HFFc6 (cell line): ENCODE measurements at regions not wholly inside any gene's neighbourhood (a gene's known extent, or its start where the extent isn't known, plus 50 kb on each side); places are given as distances from the start of the nearest gene placed in this dataset.

ENCODE experiments used
- DNase-seq: peaks from one replicate; pipeline ENCODE4 v3.0.0-alpha.2; 2018
- H3K27ac Mint-ChIP-seq: 2 replicates; pipeline ENCODE4 v1.8.0; 2020; ENCODE audit warnings: mild to moderate bottlenecking, mixed read lengths
- H3K27me3 Mint-ChIP-seq: 2 replicates; pipeline ENCODE4 v1.8.0; 2021; ENCODE audit warnings: mild to moderate bottlenecking, moderate library complexity, mixed read lengths; ENCODE audit not compliant: insufficient read depth
- H3K36me3 Mint-ChIP-seq: 2 replicates; pipeline ENCODE4 v1.8.0; 2021; ENCODE audit warnings: low read depth, mixed read lengths
- H3K4me1 Mint-ChIP-seq: 2 replicates; pipeline ENCODE4 v1.8.0; 2020; ENCODE audit warnings: low read depth, mixed read lengths
- H3K4me3 Mint-ChIP-seq: 2 replicates; pipeline ENCODE4 v1.8.0; 2020; ENCODE audit warnings: mild to moderate bottlenecking, moderate library complexity, mixed read lengths
- H3K9me3 Mint-ChIP-seq: 2 replicates; pipeline ENCODE4 v1.8.0; 2020; ENCODE audit warnings: mild to moderate bottlenecking, mixed read lengths
- TF ChIP-seq, protein P1 (sequence below): fragments of 200-600 bp; sonication (generic); IDR thresholded peaks from 2 replicates; pipeline ENCODE4 v1.5.0; 2021; ENCODE audit warnings: antibody characterized with exemption, mild to moderate bottlenecking

DNA sequence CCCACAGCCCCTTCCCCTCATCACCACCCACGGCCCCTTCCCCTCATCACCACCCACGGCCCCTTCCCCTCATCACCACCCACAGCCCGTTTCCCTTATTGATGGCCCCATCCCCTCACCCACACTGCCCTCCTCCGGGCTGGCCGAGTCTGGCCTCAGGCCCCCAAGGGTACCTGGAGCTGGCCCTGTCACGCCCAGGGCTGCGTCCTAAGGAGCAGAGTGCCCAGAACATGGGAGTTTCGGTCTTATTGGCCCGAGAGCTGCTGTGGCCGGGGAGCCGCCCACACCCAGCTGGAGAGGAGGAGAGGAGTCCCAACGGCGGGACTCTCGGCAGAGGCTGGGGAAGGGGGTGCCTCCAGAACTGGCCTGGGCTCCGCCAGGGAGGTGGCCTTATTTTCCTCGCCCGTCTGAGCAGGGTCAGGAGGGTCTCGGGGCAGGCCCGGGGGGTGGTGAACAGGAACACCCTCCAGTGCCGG, 182.3 kb downstream of the KIF26A start:
- TF ChIP-seq, protein P1, sequence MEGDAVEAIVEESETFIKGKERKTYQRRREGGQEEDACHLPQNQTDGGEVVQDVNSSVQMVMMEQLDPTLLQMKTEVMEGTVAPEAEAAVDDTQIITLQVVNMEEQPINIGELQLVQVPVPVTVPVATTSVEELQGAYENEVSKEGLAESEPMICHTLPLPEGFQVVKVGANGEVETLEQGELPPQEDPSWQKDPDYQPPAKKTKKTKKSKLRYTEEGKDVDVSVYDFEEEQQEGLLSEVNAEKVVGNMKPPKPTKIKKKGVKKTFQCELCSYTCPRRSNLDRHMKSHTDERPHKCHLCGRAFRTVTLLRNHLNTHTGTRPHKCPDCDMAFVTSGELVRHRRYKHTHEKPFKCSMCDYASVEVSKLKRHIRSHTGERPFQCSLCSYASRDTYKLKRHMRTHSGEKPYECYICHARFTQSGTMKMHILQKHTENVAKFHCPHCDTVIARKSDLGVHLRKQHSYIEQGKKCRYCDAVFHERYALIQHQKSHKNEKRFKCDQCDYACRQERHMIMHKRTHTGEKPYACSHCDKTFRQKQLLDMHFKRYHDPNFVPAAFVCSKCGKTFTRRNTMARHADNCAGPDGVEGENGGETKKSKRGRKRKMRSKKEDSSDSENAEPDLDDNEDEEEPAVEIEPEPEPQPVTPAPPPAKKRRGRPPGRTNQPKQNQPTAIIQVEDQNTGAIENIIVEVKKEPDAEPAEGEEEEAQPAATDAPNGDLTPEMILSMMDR, result no peak
- H3K9me3 Mint-ChIP-seq, result peaks cover 16% of the 10 kb centered on the region
- no peaks in the 10 kb centered on the region for H3K4me1 Mint-ChIP-seq
- 0 out of 2 replicates have a peak, but pooled peaks cover 5% of the 10 kb centered on the region for H3K36me3 Mint-ChIP-seq
- no peaks in the 10 kb centered on the region; the same call in 1 of the 2 replicates for H3K27me3 Mint-ChIP-seq
- no peak for DNase-seq
- no peak overlapping the region for H3K27ac Mint-ChIP-seq
- H3K4me3 Mint-ChIP-seq, result no peak overlapping the region

DNA sequence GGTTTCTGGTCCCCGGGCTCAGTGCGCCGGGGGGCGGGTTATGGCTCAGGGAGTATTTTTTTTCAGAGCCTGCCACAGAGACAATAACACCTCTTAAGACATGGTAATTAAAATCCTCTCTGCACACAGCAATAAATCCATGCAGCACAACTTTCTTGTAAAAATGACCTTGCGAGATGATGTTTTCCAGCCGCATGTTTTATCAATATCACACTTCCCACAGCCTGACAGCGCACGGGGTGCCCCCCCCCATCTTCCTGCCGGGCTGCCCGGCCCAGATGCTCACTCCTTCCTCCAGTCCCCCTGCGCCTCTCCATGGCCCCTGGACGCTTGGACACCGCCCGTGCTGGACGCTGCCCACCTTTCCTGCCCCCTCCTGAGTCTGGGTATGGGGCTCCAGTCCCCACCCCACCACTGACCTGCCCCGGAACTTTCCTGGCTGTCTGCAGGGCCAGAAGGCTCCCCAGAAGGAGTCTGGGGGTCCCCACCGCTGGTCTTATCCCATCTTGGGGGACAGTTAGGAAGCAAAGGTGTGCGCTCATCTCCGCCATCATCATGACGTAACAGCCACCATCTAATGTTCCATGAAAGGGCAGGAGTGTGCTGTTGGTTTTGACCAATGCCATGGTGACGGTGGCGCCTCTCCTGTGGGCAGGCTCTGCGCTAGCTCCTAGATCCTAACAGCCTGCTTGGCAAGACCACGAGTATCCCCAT, 182.9 kb downstream of the KIF26A start:
- peaks cover 16% of the 10 kb centered on the region for H3K9me3 Mint-ChIP-seq
- no peak overlapping the region for H3K4me3 Mint-ChIP-seq
- DNase-seq, result no peak
- no peaks in the 10 kb centered on the region; the same call in 1 of the 2 replicates for H3K27me3 Mint-ChIP-seq
- H3K36me3 Mint-ChIP-seq, result 0 out of 2 replicates have a peak, but pooled peaks cover 5% of the 10 kb centered on the region
- no peaks in the 10 kb centered on the region for H3K4me1 Mint-ChIP-seq
- TF ChIP-seq, protein P1, result no peak
- no peak overlapping the region for H3K27ac Mint-ChIP-seq

DNA sequence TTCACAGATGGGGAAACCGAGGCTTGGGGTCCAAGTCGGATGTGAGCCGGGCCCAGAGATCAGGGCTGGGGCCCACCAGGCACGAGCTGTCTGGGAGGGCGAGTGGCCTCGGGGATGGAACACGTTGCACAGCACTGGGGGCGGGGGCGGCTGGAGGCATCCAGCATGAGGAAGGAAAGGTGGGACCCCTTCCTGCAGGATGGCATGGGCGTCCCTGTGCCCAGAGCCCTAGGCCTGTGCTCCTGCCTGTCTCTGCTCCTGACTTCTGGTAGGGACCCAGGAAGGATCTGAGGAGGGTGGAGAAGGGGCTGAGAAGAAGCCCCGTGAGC, 183.4 kb downstream of the KIF26A start:
- Mint-ChIP-seq H3K9me3 (peaks cover 16% of the 10 kb centered on the region), H3K27me3 (no peaks in the 10 kb centered on the region; the same call in 1 of the 2 replicates), H3K36me3 (0 out of 2 replicates have a peak, but pooled peaks cover 5% of the 10 kb centered on the region), H3K27ac (no peak overlapping the region), H3K4me1 (no peaks in the 10 kb centered on the region), H3K4me3 (no peak overlapping the region)
- DNase-seq, result no peak
- TF ChIP-seq, protein P1, result no peak

DNA sequence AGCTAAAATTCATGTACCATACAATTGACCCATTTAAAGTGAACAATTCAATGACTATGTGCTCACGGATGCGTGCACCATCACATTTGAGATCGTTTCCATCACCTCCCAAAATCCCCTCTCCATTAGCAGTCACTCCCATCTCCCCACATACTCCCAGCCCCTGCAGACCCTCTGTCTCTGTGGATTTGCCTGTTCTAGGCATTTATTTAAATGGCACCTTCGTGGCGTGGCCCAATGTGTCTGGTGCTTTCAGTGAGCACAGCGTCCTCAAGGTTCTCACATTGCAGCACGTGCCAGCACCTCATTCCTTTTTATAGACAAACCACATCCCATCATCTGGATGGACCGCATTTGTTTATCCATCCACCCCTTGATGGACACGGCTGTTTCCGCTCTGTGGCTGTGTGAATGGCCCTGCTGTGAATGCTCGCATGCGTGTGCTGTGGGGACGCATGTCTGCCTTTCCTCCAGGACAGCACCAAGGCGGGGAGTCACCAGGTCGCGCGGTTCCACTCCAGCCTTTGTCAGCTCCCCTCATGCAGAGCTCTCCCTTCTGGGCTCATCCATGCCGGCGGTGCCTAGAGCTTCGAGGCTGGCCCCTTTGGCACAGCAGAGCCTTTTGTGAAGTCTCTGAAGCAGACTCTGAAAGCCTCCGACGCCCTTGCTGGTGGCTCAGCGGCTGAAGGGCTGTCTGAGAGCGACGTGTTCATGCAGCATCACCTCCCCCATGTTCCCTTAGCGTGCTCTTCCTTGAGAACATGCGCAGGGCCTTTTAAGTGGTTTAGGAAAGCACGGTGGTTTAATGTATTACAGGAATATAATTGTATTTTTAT, 184.4 kb downstream of the KIF26A start:
- Mint-ChIP-seq H3K27me3 (no peaks in the 10 kb centered on the region; the same call in 1 of the 2 replicates), H3K36me3 (0 out of 2 replicates have a peak, but pooled peaks cover 5% of the 10 kb centered on the region), H3K4me3 (no peak overlapping the region), H3K27ac (no peak overlapping the region), H3K4me1 (no peaks in the 10 kb centered on the region), H3K9me3 (peaks cover 15% of the 10 kb centered on the region)
- DNase-seq, result no peak
- TF ChIP-seq, protein P1, result no peak

DNA sequence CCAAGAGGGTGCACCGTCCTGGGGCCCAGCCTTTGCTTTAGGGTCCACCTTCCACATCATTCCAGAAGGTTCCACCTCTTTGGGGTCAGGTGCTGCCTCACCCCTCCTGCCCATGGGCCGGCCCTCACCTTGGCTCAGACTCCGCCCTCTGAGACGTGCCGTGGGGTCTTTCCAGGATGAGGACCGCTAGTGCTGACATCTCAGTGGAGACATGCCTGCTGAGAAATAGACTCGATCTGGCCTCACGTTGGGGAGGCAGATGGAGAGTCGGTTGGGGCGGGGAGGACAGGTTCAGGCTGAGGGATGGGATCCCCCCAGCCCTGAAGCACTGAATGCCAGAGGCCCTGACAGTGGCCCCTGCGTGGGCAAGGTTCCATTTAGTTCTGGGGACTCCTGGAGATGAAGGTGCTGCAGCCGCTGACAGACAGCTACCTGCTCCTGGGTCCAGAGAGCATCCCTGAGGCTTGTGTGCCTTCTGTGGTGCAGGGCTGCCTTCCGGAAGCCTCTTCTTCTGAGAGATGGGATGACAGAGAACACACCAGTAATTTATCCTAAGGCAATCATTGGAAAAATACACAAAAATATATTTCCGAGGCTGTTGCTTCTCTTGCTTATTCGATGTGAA, 185.3 kb downstream of the KIF26A start:
- Mint-ChIP-seq H3K27me3 (no peaks in the 10 kb centered on the region; the same call in 1 of the 2 replicates), H3K9me3 (peaks cover 24% of the 10 kb centered on the region), H3K4me3 (no peak overlapping the region), H3K4me1 (no peaks in the 10 kb centered on the region), H3K36me3 (0 out of 2 replicates have a peak, but pooled peaks cover 5% of the 10 kb centered on the region), H3K27ac (no peak overlapping the region)
- TF ChIP-seq, protein P1, result no peak
- DNase-seq, result no peak
